Epithelial cell of proximal tubule (primary cell): ENCODE measurements at regions not wholly inside any gene's neighbourhood (a gene's known extent, or its start where the extent isn't known, plus 50 kb on each side); places are given as distances from the start of the nearest gene placed in this dataset.

ENCODE experiments used
- DNase-seq: peaks from one replicate; pipeline ENCODE4 v3.0.0-alpha.2; 2011; ENCODE audit warnings: low read depth
- H3K4me3 ChIP-seq: 2 replicates; pipeline ENCODE4 v1.5.1; 2011; ENCODE audit warnings: low read depth, mild to moderate bottlenecking, low read length
- CTCF ChIP-seq: conservative IDR thresholded peaks from 2 replicates; pipeline ENCODE4 v1.5.1; 2012; ENCODE audit warnings: low read depth, mild to moderate bottlenecking, low read length

DNA sequence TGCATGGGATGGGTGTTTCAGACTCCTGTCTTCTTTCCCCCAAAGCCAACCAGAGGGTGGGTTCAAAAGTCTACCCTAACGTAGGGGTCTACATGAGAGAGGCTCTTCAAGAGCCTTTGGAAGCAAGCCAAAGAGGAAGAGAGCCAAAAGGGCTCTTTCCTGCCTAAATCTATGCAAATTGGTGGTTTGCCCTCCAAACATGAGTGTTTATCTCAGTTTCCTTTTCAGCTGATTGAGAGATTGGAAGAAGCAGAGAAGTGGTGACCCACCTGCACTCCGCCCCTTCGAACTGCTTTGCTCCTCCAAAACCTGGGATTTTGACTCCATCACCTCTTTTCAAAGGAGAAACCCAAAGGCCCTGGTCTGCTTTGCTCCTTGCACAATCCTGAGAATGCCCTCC lies 65.4 kb upstream of the MAF start:
- H3K4me3 ChIP-seq = no peak overlapping the region
- no peak for TF ChIP-seq CTCF

GRCh38 chr16:79664407-79664806 lies 63.9 kb upstream of the MAF start:
- DNase-seq = no peak
- no peak overlapping the region for H3K4me3 ChIP-seq
- TF ChIP-seq CTCF = no peak

More for the DNA sequence above, 65.4 kb upstream of the MAF start:
- no peak for DNase-seq

DNA sequence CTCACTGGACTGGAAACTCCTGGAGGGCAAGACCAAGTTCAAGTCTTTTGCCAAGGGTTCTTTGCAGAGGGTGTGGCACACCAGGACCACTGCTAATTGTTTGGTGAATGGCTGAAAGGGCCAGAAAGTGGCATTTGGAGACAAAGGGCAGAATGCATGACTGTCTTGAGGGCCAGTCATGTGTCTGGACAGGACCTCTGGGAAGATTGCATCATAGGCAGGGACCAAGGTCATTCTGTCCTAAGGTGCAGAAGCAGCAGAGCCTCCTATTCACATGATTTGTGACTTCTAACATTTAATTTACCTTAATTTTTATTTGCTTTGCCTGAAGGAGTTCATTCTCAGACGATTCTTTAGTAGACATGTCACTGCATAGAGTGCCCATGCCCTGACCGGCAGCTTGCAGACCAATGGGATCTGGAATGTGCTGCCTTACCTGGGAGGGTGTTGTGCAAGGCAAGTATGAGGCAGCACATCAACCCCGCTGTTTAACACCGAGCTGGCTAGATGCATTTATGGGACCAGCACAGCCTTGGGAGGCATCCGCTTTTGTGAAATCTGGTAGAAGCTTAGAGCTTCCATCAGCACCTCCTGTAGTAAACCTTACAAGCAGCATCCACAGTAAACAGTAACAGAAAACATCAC lies 62.3 kb upstream of the MAF start:
- DNase-seq = no peak
- H3K4me3 ChIP-seq = no peak overlapping the region
- TF ChIP-seq CTCF = no peak

- no peak for DNase-seq
- TF ChIP-seq CTCF = no peak
- H3K4me3 ChIP-seq = no peak overlapping the region
These were observed 61.6 kb upstream of the MAF start for GRCh38 chr16:79662122-79662521.

- no peak for TF ChIP-seq CTCF
These were observed 61.0 kb upstream of the MAF start for GRCh38 chr16:79661578-79661977.

GRCh38 chr16:79659344-79659743 lies 58.8 kb upstream of the MAF start:
- DNase-seq = no peak
- H3K4me3 ChIP-seq = no peak overlapping the region
- no peak for TF ChIP-seq CTCF

More at GRCh38 chr16:79661578-79661977, 61.0 kb upstream of the MAF start:
- H3K4me3 ChIP-seq = no peak overlapping the region
- DNase-seq = no peak
